GM19023 (cell line): ENCODE measurements at regions not wholly inside any gene's neighbourhood (a gene's known extent, or its start where the extent isn't known, plus 50 kb on each side); places are given as distances from the start of the nearest gene placed in this dataset.
A peak's percentile ranks its signal among the peaks of the same experiment; 100 is the strongest.
"Not testable (repeated sequence)": the region's sequence is repeated elsewhere in the genome, so short reads cannot be mapped to it uniquely, and the experiment has no call there.

Experiments used
- ATAC-seq: cut with Tn5 transposase; IDR thresholded peaks from one replicate; pipeline ENCODE4 v1.9.1; 2021; ENCODE audit warnings: mild to moderate bottlenecking, moderate library complexity; ENCODE audit not compliant: unreplicated experiment

- peak; percentile 88 for ATAC-seq
Measured at GRCh38 chr1:206256935-206257334, 53.6 kb downstream of the SRGAP2 start.

DNA sequence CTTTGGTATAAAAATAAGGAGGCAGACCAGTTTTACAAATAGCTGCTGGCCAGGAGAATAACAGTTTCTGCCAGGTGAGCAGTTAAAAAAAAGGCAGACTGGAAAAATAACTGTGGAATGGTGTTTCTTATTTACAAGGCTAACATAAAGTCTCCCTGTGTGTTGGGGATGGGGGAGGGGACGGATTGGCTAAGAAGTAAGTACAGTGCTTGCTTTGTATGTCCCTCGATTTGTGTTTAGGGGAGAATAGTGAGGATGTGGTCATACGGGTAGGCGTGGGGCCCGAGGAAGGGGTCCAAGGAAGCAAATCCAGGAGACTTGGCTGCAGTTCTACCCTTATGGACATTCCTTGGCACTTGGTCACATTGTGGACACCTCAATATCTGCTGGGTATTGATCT, 58.1 kb downstream of the SRGAP2 start:
- ATAC-seq, result not testable (repeated sequence)

- ATAC-seq, result not testable (repeated sequence)
Measured at GRCh38 chr1:206262424-206262823, 59.1 kb downstream of the SRGAP2 start.

DNA sequence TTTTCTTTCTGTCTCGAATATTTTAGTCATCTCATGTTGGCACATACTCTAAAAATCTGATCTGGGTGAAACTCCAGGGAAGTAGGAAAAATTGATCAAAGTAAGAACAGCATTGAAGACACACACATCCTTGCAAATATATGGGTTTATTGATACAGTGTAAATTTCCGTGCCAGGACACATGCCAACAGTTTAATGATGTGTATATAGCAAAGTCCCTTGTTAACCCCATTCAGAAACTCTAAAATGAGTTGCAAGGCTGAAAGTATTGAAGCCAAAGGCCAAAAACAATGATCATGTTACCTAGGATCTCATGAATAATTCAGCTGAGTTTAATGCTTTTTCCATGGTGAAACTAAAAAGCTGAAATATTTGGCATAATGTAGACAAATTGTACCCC, 61.6 kb downstream of the SRGAP2 start:
- ATAC-seq, result not testable (repeated sequence)

- not testable (repeated sequence) for ATAC-seq
Measured at GRCh38 chr1:206271153-206271552, 67.8 kb downstream of the SRGAP2 start.

- ATAC-seq, result not testable (repeated sequence)
Measured at GRCh38 chr1:206273104-206273503, 69.8 kb downstream of the SRGAP2 start.

DNA sequence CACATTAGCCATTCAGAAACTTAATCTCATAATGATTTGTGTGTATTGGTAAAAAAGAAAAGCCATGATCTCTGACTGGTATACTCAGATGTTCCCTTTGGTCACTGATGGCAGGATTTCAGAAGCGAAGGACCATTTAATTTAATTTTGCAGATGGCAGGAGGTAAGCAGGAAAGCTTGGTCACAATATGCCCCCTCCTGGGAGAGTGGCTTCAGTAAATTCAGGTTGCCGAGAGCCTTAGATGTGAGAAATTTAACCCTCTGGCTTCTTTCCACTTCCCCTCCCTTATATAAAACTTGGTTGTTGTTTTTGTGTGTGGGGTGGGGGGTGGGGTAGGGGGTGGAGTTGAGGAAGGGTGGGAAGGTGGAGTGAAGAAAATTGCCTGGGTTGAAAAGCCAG, 72.8 kb downstream of the SRGAP2 start:
- ATAC-seq, result not testable (repeated sequence)

- not testable (repeated sequence) for ATAC-seq
Measured at GRCh38 chr1:206278683-206279082, 75.3 kb downstream of the SRGAP2 start.

- ATAC-seq, result not testable (repeated sequence)
Measured at GRCh38 chr1:206280683-206281082, 77.3 kb downstream of the SRGAP2 start.

DNA sequence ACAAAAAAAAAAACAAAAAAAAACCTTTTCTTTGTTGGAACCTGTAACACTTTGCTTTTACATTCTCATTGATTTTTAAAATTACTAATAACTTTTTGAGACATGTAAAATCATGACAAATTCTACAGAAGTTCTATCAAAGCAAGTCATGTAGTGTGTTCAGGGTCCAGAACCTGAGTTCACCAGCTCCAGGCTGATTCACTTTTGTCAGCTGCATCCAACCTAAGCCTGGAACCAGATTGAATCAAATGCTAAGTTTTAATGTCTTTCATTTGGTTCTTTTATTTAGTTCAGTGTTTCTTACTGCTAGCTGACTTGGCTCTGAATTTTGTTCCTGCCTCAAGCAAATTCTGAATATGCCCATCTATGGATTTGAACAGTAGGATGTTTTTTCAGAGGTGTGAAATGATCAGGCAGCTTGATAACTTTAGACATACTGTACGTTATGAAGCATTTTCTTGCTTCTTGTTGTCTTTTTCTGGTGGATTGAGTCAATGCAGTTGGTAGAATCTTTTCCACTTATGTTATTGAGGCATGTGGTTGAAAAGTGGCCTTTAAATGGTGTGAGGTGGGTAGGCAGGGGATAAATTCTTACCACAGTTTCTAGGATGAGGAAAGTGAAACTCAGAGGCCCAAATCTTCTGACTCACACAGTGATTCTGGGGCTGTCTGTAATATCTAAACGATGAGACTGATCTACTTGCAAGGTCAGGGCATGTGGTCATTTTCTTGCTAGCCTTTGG, 78.7 kb downstream of the SRGAP2 start:
- ATAC-seq, result not testable (repeated sequence)

- ATAC-seq, result not testable (repeated sequence)
Measured at GRCh38 chr1:206285024-206285960, 82.0 kb downstream of the SRGAP2 start.

DNA sequence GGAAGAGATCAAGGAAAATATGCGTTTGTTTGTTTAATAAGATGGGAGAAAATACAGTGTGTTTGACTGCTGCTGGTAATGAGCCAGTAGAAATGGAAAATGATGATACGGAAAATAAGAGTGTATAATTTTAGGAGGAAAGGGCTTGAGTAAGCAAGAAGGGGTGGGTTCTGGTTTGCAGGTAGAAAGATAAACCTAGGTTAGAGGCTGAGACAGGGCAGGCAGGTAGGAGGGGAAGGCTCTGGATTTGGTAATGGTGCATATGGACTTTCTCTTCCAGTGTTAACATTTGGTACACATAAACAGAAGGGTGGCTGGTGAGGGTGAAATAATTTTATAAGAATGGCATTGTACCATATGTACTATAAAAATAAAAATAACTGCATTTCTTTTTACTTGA, 84.4 kb downstream of the SRGAP2 start:
- ATAC-seq, result not testable (repeated sequence)

DNA sequence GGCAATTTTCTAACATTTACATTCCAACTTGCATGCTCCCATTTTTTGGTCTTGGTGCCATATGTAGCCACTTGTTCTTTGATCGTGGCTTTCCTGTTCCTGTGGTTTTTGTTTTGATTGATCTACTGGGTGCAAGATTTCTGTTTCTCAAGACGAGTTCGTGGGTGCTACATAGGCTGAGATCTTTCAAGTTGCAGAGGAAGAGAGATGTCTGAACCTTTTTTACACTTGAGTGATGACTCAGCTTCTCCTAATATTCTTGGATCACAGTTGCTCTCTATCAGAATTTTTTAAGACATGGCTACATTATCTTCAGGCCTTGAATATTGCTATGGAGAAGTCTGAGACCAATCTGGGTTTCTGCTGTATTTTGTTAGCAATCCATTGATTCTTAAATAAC, 85.1 kb downstream of the SRGAP2 start:
- ATAC-seq, result not testable (repeated sequence)

DNA sequence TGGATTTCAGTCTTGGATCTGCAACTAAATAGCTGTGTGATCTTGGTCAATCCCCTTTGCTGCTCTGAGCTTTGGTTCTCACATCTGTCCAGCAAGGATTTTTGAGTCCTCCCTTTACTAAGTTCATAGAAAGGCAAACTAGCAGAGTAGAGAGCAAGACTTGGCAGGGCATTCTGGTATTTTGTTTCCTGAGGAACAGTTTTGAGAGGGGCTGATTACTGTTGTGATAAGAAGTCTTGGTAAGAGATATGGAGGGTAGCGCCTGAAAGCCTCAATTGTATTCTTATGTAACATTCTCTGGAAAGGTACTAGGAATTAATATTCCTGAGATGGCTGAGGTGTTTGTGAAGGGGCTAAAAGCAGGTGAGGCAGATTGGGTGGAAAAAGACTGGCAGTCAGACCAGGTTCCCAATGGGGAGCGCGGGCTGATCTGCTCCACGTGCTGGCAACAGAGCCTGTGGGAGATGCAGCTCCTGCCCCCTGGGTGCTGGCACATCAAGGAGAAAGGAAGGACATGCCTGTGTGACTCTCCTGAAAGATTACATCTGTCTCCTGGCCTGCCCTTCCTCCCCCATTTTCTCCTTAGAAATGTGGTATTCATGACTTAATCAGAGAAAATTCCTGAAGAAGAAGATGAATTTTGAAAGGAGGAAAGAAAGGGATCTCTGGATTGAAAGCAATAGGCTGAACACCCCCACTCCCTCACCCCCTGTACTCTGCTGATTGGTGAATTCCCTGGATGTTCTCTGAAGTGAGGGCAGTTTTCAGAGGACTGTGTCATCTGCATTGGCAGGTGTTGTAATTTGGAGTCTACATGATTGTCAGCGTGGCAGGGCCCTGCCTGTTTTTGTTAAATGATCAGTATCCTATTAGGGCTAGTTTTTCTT, 94.0 kb downstream of the SRGAP2 start:
- not testable (repeated sequence) for ATAC-seq

DNA sequence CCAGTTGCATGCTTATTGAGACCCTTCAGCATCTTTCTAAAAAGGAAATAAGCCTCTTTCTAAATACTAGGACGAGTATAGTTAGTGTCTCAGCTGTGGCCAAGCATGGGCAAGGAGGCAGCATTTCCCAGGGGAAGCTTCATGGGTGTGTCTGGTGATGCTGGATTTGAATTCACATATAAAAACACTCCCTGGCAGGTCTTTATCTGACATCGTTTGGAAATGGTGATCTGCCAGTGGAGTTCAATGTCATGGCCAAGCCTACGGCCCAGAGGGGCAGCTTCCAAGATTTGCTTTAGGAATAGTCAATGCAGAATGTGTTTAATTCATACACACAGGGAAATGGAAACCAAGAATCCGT, 94.7 kb downstream of the SRGAP2 start:
- ATAC-seq, result not testable (repeated sequence)

GRCh38 chr1:206299181-206299791, 95.9 kb downstream of the SRGAP2 start:
- ATAC-seq, result not testable (repeated sequence)

DNA sequence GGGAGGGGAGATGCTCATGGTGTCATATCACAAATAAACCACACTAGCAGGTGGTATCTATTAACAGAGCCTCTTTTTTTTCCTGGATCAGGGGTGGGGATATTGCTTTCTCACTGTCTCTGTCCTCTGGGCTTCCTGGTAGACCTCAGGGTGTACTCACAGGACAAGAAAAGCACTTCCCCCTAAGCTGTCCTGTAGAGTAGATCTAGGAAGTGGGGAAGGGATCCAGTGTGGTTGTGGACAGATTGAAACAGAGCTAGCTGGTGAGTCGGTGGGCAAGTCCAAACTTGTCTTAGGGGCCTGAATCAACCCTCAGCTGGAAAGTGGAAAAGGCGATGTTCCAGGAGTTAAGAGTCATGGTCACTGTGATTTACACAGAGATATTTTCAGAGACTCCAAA, 96.6 kb downstream of the SRGAP2 start:
- ATAC-seq, result not testable (repeated sequence)

DNA sequence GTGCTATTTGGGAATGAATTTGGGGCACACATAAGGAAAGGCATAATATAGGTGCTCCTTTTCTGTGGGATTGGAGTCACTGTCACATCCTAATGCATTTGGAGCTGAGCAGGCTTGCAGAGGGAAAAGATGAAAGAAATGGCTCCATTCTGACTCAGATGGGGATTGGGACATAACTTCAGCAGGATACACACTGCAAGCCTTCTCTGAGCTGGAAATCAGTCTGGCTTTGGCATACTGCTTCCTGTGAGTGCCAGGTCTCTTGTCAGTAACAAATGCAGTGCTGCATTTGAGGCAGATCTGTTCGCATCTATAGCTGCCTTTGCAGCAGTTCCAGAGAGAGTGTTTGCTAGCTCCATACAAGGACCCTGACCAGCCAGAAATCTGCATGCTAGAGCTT, 98.7 kb downstream of the SRGAP2 start:
- not testable (repeated sequence) for ATAC-seq

DNA sequence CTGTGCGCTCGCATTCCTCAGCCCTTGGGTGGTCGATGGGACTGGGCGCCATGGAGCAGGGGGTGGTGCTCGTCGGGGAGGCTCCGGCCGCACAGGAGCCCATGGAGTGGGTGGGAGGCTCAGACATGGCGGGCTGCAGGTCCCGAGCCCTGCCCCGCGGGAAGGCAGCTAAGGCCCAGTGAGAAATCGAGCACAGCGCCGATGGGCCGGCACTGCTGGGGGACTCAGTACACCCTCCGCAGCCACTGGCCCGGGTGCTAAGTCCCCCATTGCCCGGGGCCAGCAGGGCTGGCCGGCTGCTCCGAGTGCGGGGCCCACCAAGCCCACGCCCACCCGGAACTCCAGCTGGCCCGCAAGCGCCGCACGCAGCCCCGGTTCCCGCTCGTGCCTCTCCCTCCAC, 104.1 kb downstream of the SRGAP2 start:
- ATAC-seq, result not testable (repeated sequence)

- not testable (repeated sequence) for ATAC-seq
Measured at GRCh38 chr1:206310948-206311347, 107.6 kb downstream of the SRGAP2 start.
